ENCODE measurements at regions not wholly inside any gene's neighbourhood (a gene's known extent, or its start where the extent isn't known, plus 50 kb on each side); places are given as distances from the start of the nearest gene placed in this dataset.

DNA sequence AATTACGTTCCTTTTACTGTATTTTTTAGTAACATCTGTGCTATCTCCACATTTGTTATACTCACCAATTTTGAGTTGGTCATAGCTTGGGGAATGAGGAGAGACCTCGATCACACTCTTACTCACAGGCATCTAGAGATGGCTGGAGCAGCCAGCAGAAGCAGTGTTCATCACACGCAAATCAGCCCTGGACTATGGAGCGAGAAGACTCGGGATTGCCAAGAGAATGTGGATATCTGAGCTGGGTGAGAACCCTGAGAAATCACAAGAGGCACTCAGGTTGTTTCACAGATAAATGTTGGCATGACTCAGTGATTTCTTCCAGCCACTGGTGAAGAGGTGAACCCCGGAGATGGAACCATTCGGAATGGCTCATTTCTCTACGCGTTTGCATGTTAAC is 820.1 kb upstream of the IGFBP3 start:
- no peak for DNase-seq
- ATAC-seq: peak; percentile 63
- intact Hi-C loops (cut with micrococcal nuclease): no loop called here

DNA sequence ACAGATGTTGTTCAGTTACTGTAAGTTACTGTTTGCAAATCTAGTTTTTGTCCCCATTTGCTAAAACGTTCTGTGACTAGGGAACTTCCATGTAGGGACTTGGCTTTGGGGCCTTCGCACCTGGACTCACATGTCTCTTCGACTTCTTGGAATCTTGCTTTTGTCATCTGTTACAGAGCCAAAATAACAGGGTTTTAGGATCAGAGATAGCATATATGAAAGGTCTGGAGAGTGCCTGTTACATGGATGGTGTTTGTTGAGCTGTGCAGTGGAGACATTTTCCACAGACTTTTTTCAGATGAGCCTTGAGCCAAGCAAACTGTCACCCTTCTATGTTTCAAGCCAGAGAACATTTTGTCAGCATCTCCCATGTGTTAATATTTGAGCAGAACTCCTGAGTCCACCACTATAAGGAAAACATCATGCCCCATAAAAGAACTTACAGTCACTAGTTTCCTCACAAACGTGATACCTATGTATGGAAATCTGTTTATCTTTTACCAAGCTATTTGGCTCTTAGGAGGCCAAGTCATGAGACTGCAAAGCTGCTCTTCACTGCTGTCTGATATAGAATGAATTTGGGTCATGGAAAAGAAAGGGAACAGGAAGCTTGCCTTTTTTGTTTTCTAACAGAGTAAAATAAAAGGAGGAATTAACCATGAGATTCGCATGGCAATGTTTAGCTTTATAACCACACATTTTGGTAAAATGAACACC is 818.6 kb upstream of the IGFBP3 start:
- intact Hi-C loops (cut with micrococcal nuclease): no loop called here
- peak; percentile 75 for ATAC-seq

DNA sequence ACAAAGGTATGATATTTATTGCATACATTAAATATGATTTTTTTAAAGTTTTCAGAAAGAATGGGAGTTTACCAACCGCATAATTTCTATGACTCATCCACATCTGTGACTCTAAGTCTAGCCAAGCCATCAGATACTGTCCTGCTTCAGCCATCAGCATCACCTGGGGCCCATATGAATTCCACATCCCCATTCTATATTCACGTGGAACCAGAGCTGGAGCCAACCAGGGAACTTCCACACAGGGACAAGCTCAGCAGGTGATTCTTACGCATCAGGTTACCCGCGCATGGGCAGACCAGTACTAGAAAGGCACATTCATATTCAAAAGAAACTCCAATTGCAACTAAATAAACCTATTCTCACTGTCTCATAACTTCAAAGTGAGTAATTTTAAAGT is 817.7 kb upstream of the IGFBP3 start:
- no peak for ATAC-seq
- intact Hi-C loops (cut with micrococcal nuclease): no loop called here
- no peak for DNase-seq

More for the DNA sequence above, 818.6 kb upstream of the IGFBP3 start:
- DNase-seq: no peak

DNA sequence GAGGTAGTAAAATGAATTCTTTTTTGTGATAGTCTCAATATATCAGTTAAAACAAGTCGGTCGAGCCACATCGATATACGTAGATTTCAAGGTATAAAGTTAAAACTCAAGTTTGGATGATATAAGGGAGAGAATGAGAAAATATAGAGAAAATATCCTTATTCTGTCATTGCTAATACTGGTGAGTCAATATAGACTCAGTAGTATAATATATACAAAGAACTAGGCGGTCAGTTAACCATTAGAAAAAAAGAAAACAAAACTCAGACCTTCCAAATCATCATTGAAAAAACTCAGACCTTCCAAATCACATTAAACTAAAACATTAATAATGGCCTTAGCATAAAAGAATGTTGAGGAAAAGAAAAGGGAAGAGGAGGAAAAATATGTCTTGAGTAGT is 817.1 kb upstream of the IGFBP3 start:
- ATAC-seq (no peak), DNase-seq (no peak)
- intact Hi-C loops (cut with micrococcal nuclease): no loop called here

DNA sequence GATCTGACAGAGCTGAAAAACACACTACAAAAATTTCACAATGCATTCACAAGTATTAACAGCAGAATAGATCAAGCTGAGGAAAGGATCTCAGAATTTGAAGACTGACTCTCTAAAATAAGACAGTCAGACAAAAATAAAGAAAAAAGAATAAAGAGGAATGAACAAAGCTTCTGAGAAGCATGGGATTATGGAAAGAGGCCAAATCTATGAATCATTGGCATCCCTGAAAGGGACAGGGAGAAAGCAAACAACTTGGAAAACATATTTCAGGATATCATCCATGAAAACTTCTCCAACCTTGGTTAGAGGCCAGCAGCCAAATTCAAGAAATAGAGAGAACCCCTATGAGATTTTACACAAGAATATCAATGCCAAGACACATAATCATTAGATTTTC is 804.8 kb upstream of the IGFBP3 start:
- DNase-seq (no peak), ATAC-seq (no peak)
- intact Hi-C loops (cut with micrococcal nuclease): no loop called here

DNA sequence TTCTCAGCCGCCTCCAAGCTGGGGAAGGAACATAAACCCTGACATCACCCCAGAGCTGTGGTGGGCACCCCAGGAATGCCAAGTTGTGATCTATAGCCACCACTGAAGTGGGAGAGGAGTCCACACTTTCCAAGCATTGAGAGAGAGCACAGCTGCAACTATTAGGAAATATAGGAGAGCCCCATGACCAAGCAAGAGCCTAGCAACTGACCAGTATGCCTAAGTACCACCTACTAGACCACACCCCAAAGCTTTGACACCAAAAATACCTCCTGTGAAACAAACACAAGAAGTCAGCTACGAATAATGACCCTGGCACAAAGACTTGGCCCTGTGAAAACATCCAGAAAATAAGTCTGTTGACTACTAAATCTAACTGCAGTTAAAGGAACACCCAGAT is 804.1 kb upstream of the IGFBP3 start:
- DNase-seq (no peak), ATAC-seq (no peak)
- intact Hi-C loops (cut with micrococcal nuclease): no loop called here

DNA sequence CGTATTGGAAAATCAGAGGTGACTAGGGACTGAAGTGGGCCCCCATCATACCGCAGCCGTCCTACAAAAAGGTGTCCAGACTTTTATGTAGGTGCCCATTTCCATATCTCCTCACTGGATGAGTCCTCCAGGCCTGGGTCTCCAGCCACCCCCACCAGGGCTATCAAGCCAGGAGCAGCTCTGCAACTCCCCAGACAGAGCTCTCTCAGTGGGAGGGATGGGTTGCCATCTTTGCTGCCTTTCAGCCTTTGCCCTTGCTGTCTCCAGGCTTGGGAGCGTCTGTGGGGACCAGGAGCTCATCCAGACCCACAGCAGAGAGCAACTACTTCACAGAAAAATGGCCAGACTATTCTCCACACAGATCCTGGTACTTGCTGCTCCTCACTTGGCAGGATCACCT is 802.7 kb upstream of the IGFBP3 start:
- ATAC-seq (no peak), DNase-seq (no peak)
- intact Hi-C loops (cut with micrococcal nuclease): no loop called here

DNA sequence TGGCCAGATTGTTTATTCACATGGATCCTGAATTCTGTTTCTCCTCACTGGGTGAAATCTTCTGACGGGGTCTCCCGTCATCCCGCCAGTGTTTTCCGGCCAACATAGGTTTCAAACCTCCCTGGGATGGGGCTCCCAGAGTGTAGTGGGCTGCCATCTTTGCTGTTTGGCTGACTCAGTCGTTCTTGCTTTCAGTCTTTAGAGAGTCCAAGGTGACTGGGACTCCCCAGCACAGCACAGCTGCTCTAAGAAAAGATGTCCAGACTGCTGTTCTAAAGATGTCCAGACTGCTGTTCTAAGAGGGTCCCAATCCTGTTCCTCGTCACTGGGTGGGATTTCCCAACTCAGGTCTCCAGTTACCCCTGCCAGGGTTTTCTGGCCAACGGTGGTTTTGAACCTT is 801.9 kb upstream of the IGFBP3 start:
- intact Hi-C loops (cut with micrococcal nuclease): no loop called here
- DNase-seq (no peak), ATAC-seq (no peak)

DNA sequence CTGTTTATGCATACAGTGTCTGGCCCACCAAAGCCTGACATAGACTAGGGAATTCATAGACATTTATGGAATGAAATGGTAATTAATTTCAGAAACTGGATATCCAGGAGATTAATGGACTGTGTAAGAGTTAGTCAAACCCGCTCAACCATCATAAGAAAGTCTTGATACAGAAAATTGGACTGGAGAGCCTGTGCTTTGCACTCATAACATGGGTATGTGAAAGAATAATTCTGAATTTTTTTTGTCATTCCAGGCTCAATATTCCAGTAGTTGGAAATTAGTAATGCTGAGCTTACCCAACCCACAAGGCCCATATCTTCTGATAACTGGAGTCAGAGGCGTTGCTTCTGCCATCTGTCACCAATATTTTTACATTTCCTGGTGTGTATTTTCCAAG is 799.7 kb upstream of the IGFBP3 start:
- no peak for ATAC-seq
- intact Hi-C loops (cut with micrococcal nuclease): no loop called here

DNA sequence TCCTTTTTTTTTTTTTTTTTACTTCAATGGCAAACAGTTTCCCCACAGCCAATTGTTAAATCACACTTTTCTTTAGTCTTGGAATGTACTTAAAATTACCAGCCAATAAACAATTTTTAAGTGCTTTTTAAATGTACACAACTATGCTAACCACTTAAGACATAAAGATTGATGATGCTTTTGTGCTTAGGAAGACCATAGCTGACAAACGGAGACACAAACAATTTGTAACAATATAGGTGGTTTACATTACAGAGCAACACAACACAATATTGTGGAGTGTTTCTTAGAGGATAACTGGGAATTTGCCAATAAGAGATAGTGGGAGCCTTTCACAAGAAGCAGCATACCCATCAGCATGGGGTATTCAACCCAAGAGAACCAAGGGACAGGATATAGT is 798.5 kb upstream of the IGFBP3 start:
- no peak for DNase-seq
- intact Hi-C loops (cut with micrococcal nuclease): no loop called here
- no peak for ATAC-seq

More for the DNA sequence above, 799.7 kb upstream of the IGFBP3 start:
- DNase-seq: no peak

DNA sequence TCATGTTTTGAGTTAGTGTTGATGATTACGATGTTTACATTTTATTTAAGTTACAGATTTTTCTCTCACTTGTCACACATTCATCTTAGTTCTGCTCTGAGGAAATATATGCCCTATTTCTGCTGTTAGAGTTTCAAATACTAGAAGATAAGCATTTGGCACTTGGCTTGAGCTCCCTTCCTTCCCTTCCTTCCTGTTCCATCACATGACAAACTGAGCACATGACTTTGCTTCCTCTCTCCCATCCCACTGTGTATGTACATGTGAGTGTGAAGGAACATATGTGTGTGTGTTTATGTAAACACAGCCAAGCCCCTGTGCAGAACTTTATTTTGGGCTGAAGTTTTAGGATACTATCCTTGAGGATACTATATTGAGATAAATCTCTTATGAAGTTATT is 795.9 kb upstream of the IGFBP3 start:
- DNase-seq: no peak
- ATAC-seq: no peak
- intact Hi-C loops (cut with micrococcal nuclease): no loop called here

DNA sequence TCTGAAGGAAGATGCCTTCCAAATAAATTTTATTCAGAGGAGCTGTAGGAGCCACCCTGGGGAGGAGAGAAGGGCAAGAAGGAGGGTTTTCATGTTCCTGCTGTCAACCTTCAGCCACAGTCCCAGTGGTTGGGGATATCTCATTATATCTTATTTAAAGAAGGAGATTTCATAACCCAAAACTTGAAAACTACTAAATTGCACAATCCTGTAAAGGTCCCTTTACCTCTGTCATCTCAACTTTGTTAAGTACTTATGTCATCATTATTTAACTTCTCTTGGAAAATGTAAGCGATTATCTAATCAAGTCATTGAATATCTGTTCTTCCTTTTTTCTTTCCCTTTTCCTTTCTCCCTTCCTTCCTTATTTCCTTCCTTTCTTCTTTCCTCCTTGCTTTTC is 794.5 kb upstream of the IGFBP3 start:
- intact Hi-C loops (cut with micrococcal nuclease): no loop called here
- ATAC-seq (no peak), DNase-seq (no peak)

DNA sequence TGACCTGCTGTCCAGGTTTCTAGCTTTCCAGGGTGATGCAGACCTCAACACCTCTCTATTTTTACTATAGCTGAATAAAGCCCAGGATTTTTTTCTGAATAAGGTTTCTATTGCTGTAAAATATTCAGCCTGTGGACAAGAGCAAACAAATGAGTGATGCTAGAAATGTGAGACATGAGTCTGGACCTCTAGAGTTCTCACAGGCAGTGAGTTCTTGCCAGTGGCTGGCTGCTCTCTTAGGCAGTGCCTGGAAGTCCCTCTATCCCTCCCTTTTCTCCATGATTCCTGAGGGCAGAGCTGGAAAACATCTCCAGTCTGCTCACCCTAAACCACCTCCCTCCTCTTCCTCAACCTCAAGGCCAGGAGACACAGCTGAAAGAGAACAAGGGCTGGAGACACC is 793.8 kb upstream of the IGFBP3 start:
- no peak for ATAC-seq
- intact Hi-C loops (cut with micrococcal nuclease): no loop called here
- no peak for DNase-seq

DNA sequence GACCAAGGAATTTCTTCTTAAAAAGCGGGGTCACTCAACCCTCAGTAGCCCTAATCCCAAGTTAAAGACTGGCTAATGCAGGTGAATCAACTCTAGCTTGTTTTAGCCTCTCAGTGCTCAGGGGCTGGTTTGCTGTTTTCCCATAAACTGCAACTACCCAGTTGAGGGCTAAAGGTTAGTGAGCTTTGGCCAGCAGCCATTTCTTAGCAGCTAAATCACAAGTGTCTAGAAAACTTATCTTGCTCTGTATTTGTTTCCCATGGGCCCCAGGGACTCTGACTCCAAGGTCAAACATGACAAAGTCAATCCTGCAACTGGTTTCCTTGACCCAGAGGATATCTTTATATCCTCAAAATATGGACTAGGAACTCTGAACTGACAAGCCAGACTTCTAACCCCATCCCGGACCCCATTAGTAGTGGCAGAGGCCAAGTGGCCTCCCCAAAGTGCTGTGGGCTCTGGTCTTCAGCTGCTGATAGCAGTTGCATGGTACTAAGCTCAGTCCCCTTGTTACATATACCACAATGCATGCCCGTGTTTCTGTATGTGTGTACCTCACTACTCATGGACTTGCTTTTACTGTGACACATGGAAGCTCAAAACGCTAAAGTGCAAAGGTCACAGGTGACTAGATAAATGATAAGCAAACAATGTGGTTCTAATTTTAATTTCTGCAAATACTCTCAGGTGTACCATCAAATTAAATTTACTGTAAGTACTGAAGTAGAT is 793.0 kb upstream of the IGFBP3 start:
- DNase-seq (peak; percentile 32), ATAC-seq (peak; percentile 84)
- intact Hi-C loops (cut with micrococcal nuclease): no loop called here

DNA sequence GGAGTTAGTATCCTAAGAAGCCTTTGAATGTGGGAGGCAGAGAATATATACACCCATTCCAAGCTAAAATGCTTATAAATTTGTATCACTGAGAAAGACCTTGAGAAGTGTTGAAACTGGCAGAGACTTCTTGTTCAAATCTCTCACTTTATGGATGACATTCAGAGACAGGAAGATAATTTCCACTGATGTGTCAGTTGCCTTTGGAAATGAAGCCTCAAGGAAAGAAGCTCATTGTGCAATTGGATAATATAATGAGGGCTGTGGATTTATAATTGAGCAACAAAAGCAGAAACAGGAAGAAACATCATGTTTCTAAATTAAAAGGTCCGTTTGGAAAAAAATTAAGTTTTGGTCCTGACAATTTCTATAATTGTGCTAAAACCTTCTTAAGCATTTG is 789.9 kb upstream of the IGFBP3 start:
- no peak for ATAC-seq
- DNase-seq: no peak
- intact Hi-C loops (cut with micrococcal nuclease): no loop called here

DNA sequence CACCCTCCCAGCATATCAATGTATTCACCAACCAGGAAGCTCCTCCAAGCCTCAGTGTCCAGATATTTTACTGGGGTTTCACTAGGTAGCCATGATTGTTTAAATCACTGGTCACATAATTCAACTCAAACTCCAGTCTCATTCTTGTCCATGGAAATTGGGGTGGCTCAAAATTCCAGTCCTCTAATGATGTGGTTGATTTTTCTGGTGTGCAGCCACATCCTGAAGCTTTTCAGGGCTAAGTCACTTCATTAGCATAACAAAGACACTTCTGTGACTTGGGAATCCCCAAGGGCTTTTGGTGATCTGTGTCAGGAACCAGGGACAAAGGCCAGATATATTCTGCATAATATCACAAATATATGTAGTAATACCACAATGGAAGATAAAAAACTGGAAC is 786.9 kb upstream of the IGFBP3 start:
- intact Hi-C loops (cut with micrococcal nuclease): no loop called here
- no peak for ATAC-seq
- no peak for DNase-seq

DNA sequence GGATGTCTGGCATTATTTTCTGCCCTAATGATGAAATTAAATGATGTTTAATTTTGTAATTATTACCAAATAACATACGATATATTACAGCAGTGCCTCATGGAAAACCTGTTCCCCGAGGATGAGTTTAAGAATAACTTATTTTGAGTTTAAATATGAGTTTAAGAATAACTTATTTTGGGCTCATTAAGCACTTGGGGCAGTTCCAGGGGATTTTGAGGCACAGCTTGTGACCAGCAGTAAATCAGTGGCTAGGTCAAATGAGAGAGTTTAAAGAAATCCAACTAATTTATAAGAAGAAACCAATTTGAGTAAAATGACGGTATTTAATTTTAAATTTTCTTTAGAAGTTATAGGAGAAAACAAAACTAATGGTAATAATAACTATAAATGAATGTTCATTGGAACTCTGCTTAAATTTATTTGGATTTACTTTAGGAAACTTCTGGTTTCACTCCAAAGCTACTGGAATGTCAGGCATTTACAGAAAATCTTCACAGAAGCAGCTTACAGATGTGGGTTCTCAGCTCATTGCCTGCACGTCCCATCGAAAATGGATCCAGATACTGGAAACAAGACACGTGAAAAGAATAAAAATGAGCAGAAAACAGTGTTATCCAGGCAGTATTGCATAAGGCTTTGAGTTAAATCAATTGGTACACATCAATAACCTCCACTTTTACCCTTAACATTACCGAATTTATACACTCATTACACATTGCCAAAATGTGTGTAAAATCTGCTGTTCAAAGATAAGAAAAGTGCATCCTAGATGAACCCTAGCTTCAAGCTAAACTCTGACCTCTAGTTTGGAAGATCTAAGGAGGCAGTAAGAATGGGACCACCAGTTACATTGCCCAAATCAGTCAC is 784.5 kb upstream of the IGFBP3 start:
- ATAC-seq (no peak), DNase-seq (no peak)
- intact Hi-C loops (cut with micrococcal nuclease): no loop called here

DNA sequence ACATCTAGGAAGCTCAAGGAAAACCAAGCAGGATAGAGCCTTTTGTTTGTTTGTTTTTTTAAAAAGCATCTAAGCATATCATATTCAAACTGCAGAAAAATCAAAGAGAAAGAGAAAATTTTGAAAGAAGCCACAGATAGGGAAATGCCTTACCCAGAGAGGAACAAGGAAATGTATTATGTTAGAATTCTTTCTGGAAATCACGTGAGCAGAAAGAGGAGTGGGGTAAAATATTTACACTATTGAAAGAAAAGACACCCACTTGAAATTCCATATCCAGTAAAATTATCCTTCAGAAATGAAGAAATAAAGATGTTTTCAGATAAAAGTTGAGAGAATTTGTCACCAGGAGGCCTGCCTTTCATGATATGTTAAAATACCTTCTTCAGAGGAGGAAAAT is 775.7 kb upstream of the IGFBP3 start:
- no peak for DNase-seq

DNA sequence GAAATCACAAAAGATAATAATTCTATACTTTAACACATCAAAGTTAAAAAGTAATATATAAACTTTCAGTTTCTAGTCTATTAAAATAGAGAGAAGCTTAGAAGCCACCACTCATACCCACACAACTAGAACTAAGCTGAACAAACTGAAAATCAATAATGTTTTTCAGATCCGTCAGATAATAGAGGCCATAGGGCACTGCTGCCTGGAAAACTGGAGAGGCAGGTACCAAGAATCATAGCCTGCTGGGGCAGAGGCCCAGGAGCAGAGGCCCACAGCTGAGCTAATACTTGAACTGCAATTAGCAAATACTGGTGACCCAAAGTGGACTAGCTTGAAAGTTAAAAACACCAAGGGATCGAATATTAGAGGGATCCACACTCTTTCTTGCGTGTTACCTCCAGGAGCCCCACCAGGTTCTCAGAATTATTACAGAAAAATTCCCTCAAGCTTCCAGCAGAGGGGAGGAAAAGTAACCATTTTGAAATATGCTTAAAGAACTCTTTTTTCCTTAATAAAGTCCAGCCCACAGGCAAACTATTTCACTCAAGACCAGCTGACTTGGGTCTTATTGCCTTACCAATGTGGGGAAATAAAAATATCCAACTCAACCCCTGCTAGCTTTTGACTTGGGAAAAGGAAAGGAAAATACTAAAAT is 774.1 kb upstream of the IGFBP3 start:
- DNase-seq: no peak
- intact Hi-C loops (cut with micrococcal nuclease): no loop called here
- ATAC-seq: no peak

More for the DNA sequence above, 775.7 kb upstream of the IGFBP3 start:
- intact Hi-C loops (cut with micrococcal nuclease): no loop called here
- no peak for ATAC-seq

DNA sequence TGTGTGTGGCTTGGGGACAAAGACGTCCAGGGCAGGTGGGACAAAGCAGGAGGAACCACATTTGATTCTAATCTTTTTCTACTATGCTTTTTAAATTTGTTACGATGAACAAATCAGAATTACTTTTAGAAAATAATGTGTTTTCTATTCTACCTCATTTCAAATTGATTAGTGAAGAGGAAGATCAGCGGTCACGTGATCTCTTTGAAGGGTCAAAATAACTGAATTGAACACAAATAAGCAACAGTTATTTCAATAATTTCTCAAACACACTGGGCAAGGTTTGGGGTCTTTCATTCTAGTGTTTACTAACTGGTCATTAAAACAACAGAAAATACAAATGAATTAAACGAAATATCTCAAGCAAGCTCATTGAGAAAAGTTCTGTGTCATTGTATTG is 773.0 kb upstream of the IGFBP3 start:
- ATAC-seq (no peak), DNase-seq (no peak)
- intact Hi-C loops (cut with micrococcal nuclease): no loop called here

All from left ventricle myocardium superior (tissue), 1 donor.